CD4-positive, alpha-beta T cell (primary cell): ENCODE measurements at regions not wholly inside any gene's neighbourhood (a gene's known extent, or its start where the extent isn't known, plus 50 kb on each side); places are given as distances from the start of the nearest gene placed in this dataset.

Experiments used
- ATAC-seq: fragments of 200-7000 bp; cut with Tn5 transposase; one replicate; pipeline ENCODE4 v1.10.0; 2022; ENCODE audit warnings: mild to moderate bottlenecking; ENCODE audit not compliant: poor library complexity
- CTCF ChIA-PET: fragments of 350-600 bp; sonication (Branson Sonifier 250); formaldehyde crosslinking; loops from one replicate; lab custom pipeline; 2021; ENCODE audit warnings: antibody characterized with exemption, inconsistent platforms; lab: Charles Lee
- POLR2A ChIA-PET: fragments of 350-600 bp; sonication (Branson Sonifier 250); formaldehyde crosslinking; loops from one replicate; lab custom pipeline; 2021; ENCODE audit warnings: antibody characterized with exemption, inconsistent platforms; lab: Charles Lee
- DNase-seq, 14 experiments: peaks; one replicate each; pipeline ENCODE4 v3.0.0-alpha.2; 2013 to 2020; ENCODE audit warnings: mixed read lengths in 2 of 14
- H3K27ac ChIP-seq, 2 donors: one replicate each; pipeline versions ENCODE4 v1.5.1 to v1.7.0; 2013; ENCODE audit warnings: low read length in 2 of 2, low read depth in 1 of 2, mild to moderate bottlenecking in 1 of 2
- H3K27me3 ChIP-seq, 2 experiments: 1 replicate in 1 of 2; 2 replicates in 1 of 2; pipeline versions ENCODE4 v1.6.1 to v1.7.0; 2013; ENCODE audit warnings: low read length in 2 of 2, control low read depth in 1 of 2, mild to moderate bottlenecking in 1 of 2, moderate library complexity in 1 of 2; ENCODE audit not compliant: insufficient read depth in 2 of 2, control insufficient read depth in 1 of 2
- H3K36me3 ChIP-seq: one replicate; pipeline ENCODE4 v1.6.1; 2013; ENCODE audit warnings: low read length, control low read depth; ENCODE audit not compliant: insufficient read depth
- H3K4me1 ChIP-seq: one replicate; pipeline ENCODE4 v1.6.1; 2013; ENCODE audit warnings: low read length, control low read depth; ENCODE audit not compliant: insufficient read depth
- H3K4me3 ChIP-seq: one replicate; pipeline ENCODE4 v1.5.1; 2013; ENCODE audit warnings: mild to moderate bottlenecking, low read length, moderate library complexity
- H3K9me3 ChIP-seq, 2 experiments: 1 replicate in 1 of 2; 2 replicates in 1 of 2; pipeline versions ENCODE4 v1.6.1 to v1.7.0; 2013; ENCODE audit warnings: low read length in 2 of 2, mild to moderate bottlenecking in 2 of 2, control low read depth in 1 of 2, moderate library complexity in 1 of 2; ENCODE audit not compliant: control insufficient read depth in 1 of 2, insufficient read depth in 1 of 2
- H3K27ac Mint-ChIP-seq: one replicate; pipeline ENCODE4 v1.8.0; 2020; ENCODE audit warnings: mixed read lengths
- H3K27me3 Mint-ChIP-seq: one replicate; pipeline ENCODE4 v1.8.0; 2021; ENCODE audit warnings: mixed read lengths
- H3K36me3 Mint-ChIP-seq: one replicate; pipeline ENCODE4 v1.8.0; 2021; ENCODE audit warnings: low read depth, mixed read lengths
- H3K4me1 Mint-ChIP-seq: one replicate; pipeline ENCODE4 v1.8.0; 2021; ENCODE audit warnings: low read depth, mixed read lengths
- H3K4me3 Mint-ChIP-seq: one replicate; pipeline ENCODE4 v1.8.0; 2020; ENCODE audit warnings: mild to moderate bottlenecking, mixed read lengths
- H3K9me3 Mint-ChIP-seq: one replicate; pipeline ENCODE4 v1.8.0; 2020; ENCODE audit warnings: mixed read lengths
- intact Hi-C, 2 experiments: fragments of 100-400 bp; cut with DNase I in 1 of 2; cut with micrococcal nuclease in 1 of 2; formaldehyde crosslinking; loops; one replicate each; pipeline versions ENCODE4 v1.15.1 to v1.9.0; 2023 to 2025; cut with DNase I, micrococcal nuclease
- TF ChIP-seq, protein P1 (sequence below): fragments of 200-600 bp; IDR thresholded peaks from one replicate; pipeline ENCODE4 v1.8.0; 2022; ENCODE audit warnings: antibody characterized with exemption, mild to moderate bottlenecking

GRCh38 chr17:34420254-34420766 lies 57.3 kb upstream of the CCL1 start:
- H3K4me3 ChIP-seq, result no peak overlapping the region
- H3K27me3 ChIP-seq, result peaks cover 18 to 27% of the 10 kb centered on the region in 2 experiments
- Mint-ChIP-seq H3K27ac (no peak overlapping the region), H3K27me3 (peaks cover 46% of the 10 kb centered on the region), H3K4me1 (no peaks in the 10 kb centered on the region), H3K36me3 (no peaks in the 10 kb centered on the region), H3K9me3 (no peaks in the 10 kb centered on the region), H3K4me3 (no peak overlapping the region)
- intact Hi-C loops, result loop anchor here (1.0 to 10.0 kb wide), 7 partner anchors 218 to 1327 kb away; partner anchors contain the start of genes RAD51D (in 2 of the 2) and LIG3 (in 1 of the 2)
- H3K4me1 ChIP-seq, result peaks cover 7% of the 10 kb centered on the region
- H3K9me3 ChIP-seq, result no peaks in the 10 kb centered on the region
- TF ChIP-seq, protein P1, sequence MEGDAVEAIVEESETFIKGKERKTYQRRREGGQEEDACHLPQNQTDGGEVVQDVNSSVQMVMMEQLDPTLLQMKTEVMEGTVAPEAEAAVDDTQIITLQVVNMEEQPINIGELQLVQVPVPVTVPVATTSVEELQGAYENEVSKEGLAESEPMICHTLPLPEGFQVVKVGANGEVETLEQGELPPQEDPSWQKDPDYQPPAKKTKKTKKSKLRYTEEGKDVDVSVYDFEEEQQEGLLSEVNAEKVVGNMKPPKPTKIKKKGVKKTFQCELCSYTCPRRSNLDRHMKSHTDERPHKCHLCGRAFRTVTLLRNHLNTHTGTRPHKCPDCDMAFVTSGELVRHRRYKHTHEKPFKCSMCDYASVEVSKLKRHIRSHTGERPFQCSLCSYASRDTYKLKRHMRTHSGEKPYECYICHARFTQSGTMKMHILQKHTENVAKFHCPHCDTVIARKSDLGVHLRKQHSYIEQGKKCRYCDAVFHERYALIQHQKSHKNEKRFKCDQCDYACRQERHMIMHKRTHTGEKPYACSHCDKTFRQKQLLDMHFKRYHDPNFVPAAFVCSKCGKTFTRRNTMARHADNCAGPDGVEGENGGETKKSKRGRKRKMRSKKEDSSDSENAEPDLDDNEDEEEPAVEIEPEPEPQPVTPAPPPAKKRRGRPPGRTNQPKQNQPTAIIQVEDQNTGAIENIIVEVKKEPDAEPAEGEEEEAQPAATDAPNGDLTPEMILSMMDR, result peak; percentile 98
- POLR2A ChIA-PET, result interaction anchor here (1.2 kb wide), 1 partner anchor 700 kb away, joined by 7 read pairs; the partner anchor contains the start of gene RAD51D
- CTCF ChIA-PET, result interaction anchor here (0.7 to 1.4 kb wide), 7 partner anchors 8 to 1327 kb away, joined by 3 to 14 read pairs (median 4); partner anchors contain the start of gene RAD51D
- DNase-seq (peak; percentile 46 to 77 (median 52)), ATAC-seq (peak; percentile 51)
- no peak overlapping the region for H3K27ac ChIP-seq
- no peaks in the 10 kb centered on the region for H3K36me3 ChIP-seq

DNA sequence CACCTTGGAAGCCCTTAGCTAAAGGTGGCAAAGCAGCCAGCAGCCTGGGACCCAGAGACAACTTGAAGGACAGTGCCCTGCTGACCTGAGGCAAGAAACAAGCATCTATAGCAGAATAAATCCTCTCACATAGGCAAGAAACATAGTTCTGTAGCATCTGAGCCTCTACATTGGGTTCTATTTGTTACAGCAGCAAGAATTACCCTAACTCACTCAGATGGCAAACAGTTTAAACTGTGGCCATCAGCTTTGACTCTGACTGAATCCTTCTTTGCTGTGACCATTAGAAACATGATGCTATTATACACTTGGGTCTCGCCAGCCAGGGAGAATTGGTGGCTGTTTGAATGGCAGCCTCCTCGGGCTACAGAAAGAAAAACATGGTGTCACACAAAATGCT lies 53.1 kb upstream of the CCL1 start:
- Histone ChIP-seq H3K9me3 (no peaks in the 10 kb centered on the region), H3K27ac (no peak overlapping the region), H3K4me3 (no peak overlapping the region), H3K36me3 (no peaks in the 10 kb centered on the region), H3K4me1 (peaks cover 3% of the 10 kb centered on the region), H3K27me3 (peaks cover 0 to 6% of the 10 kb centered on the region in 2 experiments)
- H3K9me3 Mint-ChIP-seq, result no peaks in the 10 kb centered on the region
- intact Hi-C loops, result no loop called here
- ChIA-PET CTCF (interaction anchor here (1.4 kb wide), 2 partner anchors 704 to 1331 kb away, joined by 3 to 5 read pairs; no protein-coding TSS in a partner anchor), POLR2A (no interaction called here)
- TF ChIP-seq, protein P1, result no peak
- peaks cover 24% of the 10 kb centered on the region for H3K27me3 Mint-ChIP-seq
- no peak overlapping the region for H3K4me3 Mint-ChIP-seq
- ATAC-seq (no peak), DNase-seq (no peak)
- H3K27ac Mint-ChIP-seq, result no peak overlapping the region
- no peaks in the 10 kb centered on the region for H3K36me3 Mint-ChIP-seq
- H3K4me1 Mint-ChIP-seq, result no peaks in the 10 kb centered on the region

DNA sequence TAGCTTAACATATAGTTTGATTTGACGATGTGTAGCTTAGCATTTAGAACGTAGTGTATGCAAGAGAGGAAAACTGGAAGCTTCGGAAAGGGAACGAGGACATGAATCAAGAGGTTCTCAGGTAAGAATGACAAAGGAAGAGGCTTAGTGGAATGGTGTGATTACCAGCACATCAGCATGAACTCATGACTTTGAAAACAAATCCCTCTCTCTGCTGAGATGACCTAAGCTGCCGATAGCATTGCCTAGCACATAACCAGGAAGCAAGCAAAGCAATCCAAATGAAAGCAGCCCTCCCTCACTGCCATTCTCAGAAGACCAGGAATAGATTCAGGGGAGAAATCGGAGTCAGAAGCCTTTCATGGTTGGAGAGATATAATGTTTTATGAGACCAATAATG lies 51.3 kb upstream of the CCL1 start:
- CTCF ChIA-PET, result no interaction called here

More for the DNA sequence above, 51.3 kb upstream of the CCL1 start:
- Histone ChIP-seq H3K27me3 (peaks cover 0 to 6% of the 10 kb centered on the region in 2 experiments), H3K4me3 (no peak overlapping the region), H3K4me1 (no peaks in the 10 kb centered on the region), H3K36me3 (no peaks in the 10 kb centered on the region), H3K27ac (no peak overlapping the region), H3K9me3 (no peaks in the 10 kb centered on the region)
- H3K27me3 Mint-ChIP-seq, result peaks cover 16% of the 10 kb centered on the region
- H3K9me3 Mint-ChIP-seq, result no peaks in the 10 kb centered on the region
- POLR2A ChIA-PET, result no interaction called here
- TF ChIP-seq, protein P1, result no peak
- H3K4me1 Mint-ChIP-seq, result no peaks in the 10 kb centered on the region
- H3K27ac Mint-ChIP-seq, result no peak overlapping the region
- H3K36me3 Mint-ChIP-seq, result no peaks in the 10 kb centered on the region
- no peak overlapping the region for H3K4me3 Mint-ChIP-seq
- no peak for DNase-seq
- ATAC-seq, result no peak
- intact Hi-C loops, result loop anchor here in 1 of 2 experiments (5.0 kb wide), 1 partner anchor 1497 kb away; no protein-coding TSS in a partner anchor
